CD8-positive, alpha-beta memory T cell (primary cell): ENCODE measurements at regions not wholly inside any gene's neighbourhood (a gene's known extent, or its start where the extent isn't known, plus 50 kb on each side); places are given as distances from the start of the nearest gene placed in this dataset.

ENCODE experiments used
- CTCF ChIA-PET: fragments of 350-600 bp; sonication (Branson Sonifier 250); formaldehyde crosslinking; loops from one replicate; lab custom pipeline; 2021; ENCODE audit warnings: antibody characterized with exemption; lab: Charles Lee
- POLR2A ChIA-PET: fragments of 350-600 bp; sonication (Branson Sonifier 250); formaldehyde crosslinking; loops from one replicate; lab custom pipeline; 2021; ENCODE audit warnings: antibody characterized with exemption; lab: Charles Lee
- DNase-seq, 5 donors: peaks; one replicate each; pipeline versions ENCODE4 v3.0.0 to v3.0.0-alpha.2; 2020 to 2022; ENCODE audit warnings: mixed read lengths in 1 of 5
- H3K27ac ChIP-seq: one replicate; pipeline ENCODE4 v1.7.0; 2013; ENCODE audit warnings: low read depth, mild to moderate bottlenecking, low read length, moderate library complexity
- H3K27me3 ChIP-seq: 2 replicates; pipeline ENCODE4 v1.7.0; 2013; ENCODE audit warnings: low read length, mild to moderate bottlenecking; ENCODE audit not compliant: insufficient read depth, poor library complexity, severe bottlenecking
- H3K36me3 ChIP-seq: 2 replicates; pipeline ENCODE4 v1.7.0; 2013; ENCODE audit warnings: mild to moderate bottlenecking, low read length, moderate library complexity; ENCODE audit not compliant: insufficient read depth
- H3K4me1 ChIP-seq: 2 replicates; pipeline ENCODE4 v1.7.0; 2013; ENCODE audit warnings: mild to moderate bottlenecking, low read length, moderate library complexity; ENCODE audit not compliant: insufficient read depth
- H3K4me3 ChIP-seq: 2 replicates; pipeline ENCODE4 v1.7.0; 2013; ENCODE audit warnings: mild to moderate bottlenecking, low read length
- H3K9me3 ChIP-seq: 2 replicates; pipeline ENCODE4 v1.7.0; 2013; ENCODE audit warnings: mild to moderate bottlenecking, low read length
- H3K27ac Mint-ChIP-seq, 8 donors: one replicate each; pipeline ENCODE4 v1.8.0; 2020 to 2021; ENCODE audit warnings: mixed read lengths in 8 of 8, mild to moderate bottlenecking in 6 of 8, inconsistent platforms in 3 of 8, moderate library complexity in 3 of 8
- H3K27me3 Mint-ChIP-seq, 2 donors: one replicate each; pipeline ENCODE4 v1.8.0; 2020 to 2021; ENCODE audit warnings: mixed read lengths in 2 of 2, mild to moderate bottlenecking in 1 of 2, moderate library complexity in 1 of 2
- H3K36me3 Mint-ChIP-seq, 3 donors: one replicate each; pipeline ENCODE4 v1.8.0; 2020 to 2021; ENCODE audit warnings: mixed read lengths in 3 of 3, inconsistent platforms in 1 of 3, mild to moderate bottlenecking in 1 of 3
- H3K4me1 Mint-ChIP-seq, 3 donors: one replicate each; pipeline ENCODE4 v1.8.0; 2020 to 2021; ENCODE audit warnings: mixed read lengths in 3 of 3, inconsistent platforms in 1 of 3, mild to moderate bottlenecking in 1 of 3
- H3K4me3 Mint-ChIP-seq, 7 donors: one replicate each; pipeline ENCODE4 v1.8.0; 2020 to 2021; ENCODE audit warnings: mixed read lengths in 7 of 7, mild to moderate bottlenecking in 6 of 7, moderate library complexity in 4 of 7, inconsistent platforms in 2 of 7
- H3K9me3 Mint-ChIP-seq, 5 donors: one replicate each; pipeline ENCODE4 v1.8.0; 2020 to 2022; ENCODE audit warnings: mixed read lengths in 5 of 5, mild to moderate bottlenecking in 3 of 5, moderate library complexity in 2 of 5, inconsistent platforms in 1 of 5

DNA sequence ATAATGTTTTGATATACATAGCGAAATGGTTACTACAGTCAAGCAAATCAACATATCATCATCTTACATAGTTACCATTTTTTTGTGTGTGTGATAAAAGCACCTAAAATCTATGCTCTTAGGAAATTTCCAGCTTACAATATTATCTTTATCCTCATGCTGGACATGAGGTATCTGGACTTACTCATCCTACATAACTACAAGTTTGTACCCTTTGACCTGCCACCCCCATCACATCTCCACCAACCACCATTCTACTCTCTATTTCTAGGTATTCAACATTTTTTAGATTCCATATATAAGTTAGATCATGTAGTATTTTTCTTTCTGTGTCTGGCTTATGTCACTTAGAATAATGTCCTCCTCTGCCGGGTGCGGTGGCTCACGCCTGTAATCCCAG, 79.9 kb downstream of the TAF11L14 start:
- peak overlapping the region in 1 of 8 donors; percentile 14 for H3K27ac Mint-ChIP-seq
- no peak overlapping the region for H3K4me3 ChIP-seq
- H3K36me3 ChIP-seq, result no peaks in the 10 kb centered on the region
- no peak overlapping the region for H3K27ac ChIP-seq
- peaks cover 0 to 1% of the 10 kb centered on the region in 2 donors for H3K27me3 Mint-ChIP-seq
- no peaks in the 10 kb centered on the region for H3K4me1 Mint-ChIP-seq
- no peaks in the 10 kb centered on the region for H3K36me3 Mint-ChIP-seq
- no peak for DNase-seq
- no peaks in the 10 kb centered on the region for H3K9me3 ChIP-seq
- peaks cover 7 to 24% (median 17%) of the 10 kb centered on the region in 5 donors for H3K9me3 Mint-ChIP-seq
- H3K27me3 ChIP-seq, result no peaks in the 10 kb centered on the region
- no peak overlapping the region for H3K4me3 Mint-ChIP-seq
- ChIA-PET POLR2A (no interaction called here), CTCF (no interaction called here)
- no peaks in the 10 kb centered on the region for H3K4me1 ChIP-seq

DNA sequence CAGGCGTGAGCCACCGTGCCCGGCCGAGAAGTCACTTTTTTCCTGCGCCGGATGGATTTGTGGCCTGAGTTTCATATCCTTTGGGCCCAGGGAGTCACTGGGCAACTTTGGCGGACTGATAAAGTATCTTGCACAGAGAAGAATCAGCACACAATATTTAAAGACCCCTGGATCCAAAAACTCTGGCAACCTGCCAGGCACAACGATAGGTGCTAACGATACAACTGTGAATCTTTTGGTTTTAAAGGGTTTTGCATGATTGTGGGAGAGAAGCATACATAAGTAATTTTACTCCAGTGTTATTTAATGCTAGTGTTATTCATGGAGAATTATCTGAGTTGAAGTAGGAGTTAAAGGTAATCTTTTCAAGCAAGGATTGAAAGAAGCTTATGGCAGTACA, 85.3 kb downstream of the TAF11L14 start:
- no peaks in the 10 kb centered on the region for H3K27me3 Mint-ChIP-seq
- POLR2A ChIA-PET, result no interaction called here

DNA sequence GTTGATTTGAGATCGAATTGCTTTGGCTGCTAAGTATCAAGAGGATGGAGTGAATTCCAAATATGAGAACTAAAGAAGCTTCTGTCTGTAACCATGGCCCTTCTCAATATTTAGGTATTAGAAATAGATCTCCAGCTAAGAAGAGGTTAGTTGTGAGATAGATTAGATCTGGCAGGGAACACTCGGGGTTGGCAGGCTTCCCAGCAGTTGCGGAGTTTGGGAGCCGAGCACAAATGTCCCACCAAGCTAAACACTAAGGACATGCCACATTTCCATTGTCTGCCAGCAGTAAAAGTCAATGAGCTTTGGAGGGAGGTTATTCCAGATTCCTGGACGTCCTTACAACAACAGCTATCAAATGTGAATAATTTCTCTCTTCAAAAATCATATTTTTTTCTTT, 85.8 kb downstream of the TAF11L14 start:
- Mint-ChIP-seq H3K27ac (no peak overlapping the region), H3K4me1 (no peaks in the 10 kb centered on the region), H3K36me3 (peaks cover 0 to under 1% (median 0%) of the 10 kb centered on the region in 3 donors), H3K9me3 (peaks cover 6 to 22% (median 13%) of the 10 kb centered on the region in 5 donors), H3K27me3 (no peaks in the 10 kb centered on the region), H3K4me3 (no peak overlapping the region)
- no peaks in the 10 kb centered on the region for H3K4me1 ChIP-seq
- DNase-seq, result no peak
- no peaks in the 10 kb centered on the region for H3K9me3 ChIP-seq
- no peak overlapping the region for H3K4me3 ChIP-seq
- H3K27ac ChIP-seq, result no peak overlapping the region
- no peaks in the 10 kb centered on the region for H3K36me3 ChIP-seq
- ChIA-PET POLR2A (no interaction called here), CTCF (no interaction called here)
- H3K27me3 ChIP-seq, result no peaks in the 10 kb centered on the region

More for the DNA sequence above, 85.3 kb downstream of the TAF11L14 start:
- Histone ChIP-seq H3K4me1 (no peaks in the 10 kb centered on the region), H3K9me3 (no peaks in the 10 kb centered on the region), H3K4me3 (no peak overlapping the region), H3K36me3 (no peaks in the 10 kb centered on the region), H3K27me3 (no peaks in the 10 kb centered on the region), H3K27ac (no peak overlapping the region)
- H3K27ac Mint-ChIP-seq, result no peak overlapping the region
- no peak overlapping the region for H3K4me3 Mint-ChIP-seq
- no peak for DNase-seq
- H3K9me3 Mint-ChIP-seq, result peaks cover 8 to 21% (median 15%) of the 10 kb centered on the region in 5 donors
- H3K36me3 Mint-ChIP-seq, result no peaks in the 10 kb centered on the region
- H3K4me1 Mint-ChIP-seq, result no peaks in the 10 kb centered on the region
- CTCF ChIA-PET, result no interaction called here

DNA sequence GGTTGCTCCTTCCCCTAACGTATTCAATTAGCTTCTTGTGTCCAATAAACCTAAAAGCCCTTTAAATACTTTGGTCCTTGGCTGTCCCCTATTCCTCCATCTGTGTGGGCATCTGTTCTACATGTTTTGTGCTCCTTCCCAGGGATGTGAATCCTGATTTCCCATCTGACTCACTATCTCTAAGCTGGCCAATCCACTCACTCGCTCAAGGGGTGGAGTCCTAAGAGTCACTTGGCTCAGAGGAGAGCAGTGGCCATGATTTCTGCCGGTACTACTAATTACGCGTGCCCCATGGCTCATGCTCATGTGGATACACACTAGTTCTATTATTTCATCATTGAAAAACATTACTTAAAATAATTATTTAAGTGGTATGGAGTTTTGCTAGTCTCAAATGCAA, 89.6 kb downstream of the TAF11L14 start:
- no peaks in the 10 kb centered on the region for H3K36me3 ChIP-seq
- Mint-ChIP-seq H3K9me3 (peaks cover 2 to 17% (median 7%) of the 10 kb centered on the region in 5 donors), H3K4me3 (no peak overlapping the region), H3K4me1 (no peaks in the 10 kb centered on the region), H3K27ac (no peak overlapping the region), H3K36me3 (peaks cover 0 to 2% (median 0%) of the 10 kb centered on the region in 3 donors), H3K27me3 (no peaks in the 10 kb centered on the region)
- ChIA-PET CTCF (no interaction called here), POLR2A (no interaction called here)
- H3K4me3 ChIP-seq, result no peak overlapping the region
- no peak for DNase-seq
- H3K4me1 ChIP-seq, result no peaks in the 10 kb centered on the region
- H3K27ac ChIP-seq, result no peak overlapping the region
- H3K9me3 ChIP-seq, result no peaks in the 10 kb centered on the region
- no peaks in the 10 kb centered on the region for H3K27me3 ChIP-seq

DNA sequence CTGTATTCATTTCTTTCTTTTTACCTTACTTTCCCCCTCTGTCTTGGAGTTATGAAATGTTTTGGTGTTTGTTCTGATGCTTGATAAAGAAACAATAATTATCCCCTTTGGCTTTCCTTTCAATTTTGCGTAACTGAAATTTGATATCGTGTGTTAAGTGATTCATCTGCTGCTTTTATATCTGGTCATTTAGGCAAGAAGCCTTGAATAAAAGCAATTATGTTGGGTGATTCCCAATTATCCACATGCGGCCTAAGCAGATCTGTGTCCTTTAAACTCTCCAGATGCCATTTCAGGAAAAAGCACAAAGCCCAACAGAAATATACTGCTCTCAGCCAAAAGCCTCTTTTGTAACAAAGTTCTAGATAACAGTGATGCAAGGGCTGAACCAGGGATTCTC, 92.8 kb downstream of the TAF11L14 start:
- H3K36me3 ChIP-seq, result no peaks in the 10 kb centered on the region
- CTCF ChIA-PET, result no interaction called here
- no peak overlapping the region for H3K4me3 ChIP-seq
- no peaks in the 10 kb centered on the region for H3K4me1 ChIP-seq
- H3K27ac ChIP-seq, result no peak overlapping the region
- Mint-ChIP-seq H3K27ac (no peak overlapping the region), H3K36me3 (peaks cover 0 to 2% (median 0%) of the 10 kb centered on the region in 3 donors), H3K4me1 (no peaks in the 10 kb centered on the region), H3K4me3 (no peak overlapping the region), H3K27me3 (no peaks in the 10 kb centered on the region), H3K9me3 (peaks cover 0 to 25% (median 3%) of the 10 kb centered on the region in 5 donors)
- H3K27me3 ChIP-seq, result no peaks in the 10 kb centered on the region
- H3K9me3 ChIP-seq, result no peaks in the 10 kb centered on the region
- POLR2A ChIA-PET, result no interaction called here
- DNase-seq, result no peak

DNA sequence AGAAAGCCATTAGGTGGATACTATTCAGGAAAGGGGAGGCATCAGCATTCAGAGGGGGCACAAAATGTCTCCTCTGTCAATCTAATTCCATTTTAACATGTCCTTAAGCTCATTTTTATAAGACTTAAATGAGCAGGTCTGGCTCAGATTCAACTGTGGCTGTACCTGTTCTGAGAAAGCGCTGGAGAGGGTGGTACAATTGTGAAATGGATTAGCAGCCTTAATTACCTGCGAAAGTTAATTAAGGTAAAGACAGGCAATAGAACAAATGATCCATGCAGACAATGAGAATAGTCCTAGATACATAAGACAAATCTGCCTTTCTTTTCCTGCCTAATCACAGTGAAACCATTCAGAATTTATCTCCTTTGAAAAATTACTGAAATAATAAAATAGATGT, 96.2 kb downstream of the TAF11L14 start:
- H3K4me3 ChIP-seq, result no peak overlapping the region
- ChIA-PET POLR2A (no interaction called here), CTCF (no interaction called here)
- H3K4me1 ChIP-seq, result no peaks in the 10 kb centered on the region
- H3K36me3 ChIP-seq, result no peaks in the 10 kb centered on the region
- H3K27me3 Mint-ChIP-seq, result no peaks in the 10 kb centered on the region
- no peak overlapping the region for H3K27ac Mint-ChIP-seq
- DNase-seq, result no peak
- H3K9me3 ChIP-seq, result no peaks in the 10 kb centered on the region
- no peak overlapping the region for H3K27ac ChIP-seq
- no peaks in the 10 kb centered on the region for H3K4me1 Mint-ChIP-seq
- H3K9me3 Mint-ChIP-seq, result peaks cover 0 to 21% (median 0%) of the 10 kb centered on the region in 5 donors
- H3K4me3 Mint-ChIP-seq, result no peak overlapping the region
- no peaks in the 10 kb centered on the region for H3K27me3 ChIP-seq
- no peaks in the 10 kb centered on the region for H3K36me3 Mint-ChIP-seq

DNA sequence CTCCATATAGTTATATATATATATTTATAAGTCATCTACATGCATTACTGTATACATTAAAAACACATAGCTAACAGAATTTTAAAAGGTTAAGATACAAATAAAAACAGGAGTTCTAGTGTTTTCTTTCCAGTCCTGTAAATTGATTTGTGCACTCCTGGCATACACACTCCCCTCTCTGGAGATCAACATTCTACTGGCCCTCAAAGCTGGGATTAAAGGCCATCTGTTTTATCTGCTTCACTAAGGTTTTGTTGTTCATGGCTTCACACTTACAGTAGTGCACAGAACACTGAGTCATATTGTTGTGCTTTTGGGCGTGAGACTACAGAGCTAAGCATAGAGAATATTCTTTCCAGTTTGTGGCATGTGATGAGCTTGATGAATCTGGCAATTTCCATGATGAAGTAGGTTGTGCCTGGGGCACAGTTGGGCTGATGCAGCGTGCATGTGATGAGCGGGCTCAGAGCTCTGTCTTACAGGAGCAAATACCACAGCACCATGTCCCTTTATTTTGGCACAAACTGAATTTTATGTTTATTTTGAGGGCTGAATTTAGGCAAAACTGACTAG, 98.2 kb downstream of the TAF11L14 start:
- no peak for DNase-seq
- no peaks in the 10 kb centered on the region for H3K36me3 ChIP-seq
- no peaks in the 10 kb centered on the region for H3K4me1 ChIP-seq
- Mint-ChIP-seq H3K27ac (no peak overlapping the region), H3K36me3 (no peaks in the 10 kb centered on the region), H3K9me3 (peaks cover 0 to 29% (median 9%) of the 10 kb centered on the region in 5 donors), H3K27me3 (no peaks in the 10 kb centered on the region), H3K4me1 (no peaks in the 10 kb centered on the region), H3K4me3 (no peak overlapping the region)
- no peak overlapping the region for H3K27ac ChIP-seq
- ChIA-PET CTCF (no interaction called here), POLR2A (interaction anchor here (0.6 kb wide), 1 partner anchor 64 kb away, joined by 7 read pairs; no protein-coding TSS in a partner anchor)
- no peak overlapping the region for H3K4me3 ChIP-seq
- no peaks in the 10 kb centered on the region for H3K27me3 ChIP-seq
- no peaks in the 10 kb centered on the region for H3K9me3 ChIP-seq

DNA sequence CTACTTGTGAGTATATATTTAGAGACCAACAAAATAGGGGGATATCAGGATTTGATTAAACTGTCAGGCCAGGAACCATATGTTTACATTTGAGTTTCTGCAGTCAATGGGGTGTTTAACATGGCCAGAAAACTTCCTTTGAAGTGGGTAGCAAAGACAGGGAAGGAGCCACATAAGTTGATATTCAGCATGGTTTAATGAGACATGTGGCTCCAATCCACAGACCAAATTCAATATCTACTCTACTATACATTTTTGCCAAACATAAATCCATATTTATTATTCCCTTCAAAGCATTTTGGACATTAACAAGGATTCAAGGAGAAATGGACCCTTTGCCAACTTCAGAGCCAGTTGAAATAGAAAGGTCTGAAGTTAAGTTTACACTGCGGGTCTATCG, 99.8 kb downstream of the TAF11L14 start:
- Mint-ChIP-seq H3K27ac (no peak overlapping the region), H3K36me3 (no peaks in the 10 kb centered on the region), H3K27me3 (no peaks in the 10 kb centered on the region), H3K4me3 (no peak overlapping the region), H3K9me3 (peaks cover 2 to 29% (median 11%) of the 10 kb centered on the region in 5 donors), H3K4me1 (no peaks in the 10 kb centered on the region)
- no peak overlapping the region for H3K4me3 ChIP-seq
- no peaks in the 10 kb centered on the region for H3K4me1 ChIP-seq
- H3K27ac ChIP-seq, result no peak overlapping the region
- no peaks in the 10 kb centered on the region for H3K27me3 ChIP-seq
- H3K36me3 ChIP-seq, result no peaks in the 10 kb centered on the region
- H3K9me3 ChIP-seq, result no peaks in the 10 kb centered on the region
- ChIA-PET CTCF (no interaction called here), POLR2A (no interaction called here)
- DNase-seq, result no peak
